Muscle layer of colon (tissue), 2 donors: ENCODE measurements at regions not wholly inside any gene's neighbourhood (a gene's known extent, or its start where the extent isn't known, plus 50 kb on each side); places are given as distances from the start of the nearest gene placed in this dataset.

Experiments used
- H3K27ac ChIP-seq: one replicate; pipeline ENCODE4 v1.7.0; 2013; ENCODE audit warnings: low read depth, mild to moderate bottlenecking, low read length, moderate library complexity
- H3K27me3 ChIP-seq, 2 donors: one replicate each; pipeline ENCODE4 v1.7.0; 2013; ENCODE audit warnings: low read length in 2 of 2, mild to moderate bottlenecking in 2 of 2; ENCODE audit not compliant: insufficient read depth in 2 of 2, control insufficient read depth in 1 of 2
- H3K36me3 ChIP-seq: one replicate; pipeline ENCODE4 v1.7.0; 2013; ENCODE audit warnings: mild to moderate bottlenecking, low read length; ENCODE audit not compliant: insufficient read depth
- H3K4me1 ChIP-seq: one replicate; pipeline ENCODE4 v1.7.0; 2013; ENCODE audit warnings: mild to moderate bottlenecking, low read length; ENCODE audit not compliant: insufficient read depth
- H3K4me3 ChIP-seq, 2 donors: one replicate each; pipeline ENCODE4 v1.7.0; 2013; ENCODE audit warnings: low read length in 2 of 2, low read depth in 1 of 2, mild to moderate bottlenecking in 1 of 2, moderate library complexity in 1 of 2
- H3K9ac ChIP-seq: one replicate; pipeline ENCODE4 v1.7.0; 2013; ENCODE audit warnings: low read length
- H3K9me3 ChIP-seq: one replicate; pipeline ENCODE4 v1.7.0; 2013; ENCODE audit warnings: mild to moderate bottlenecking, low read length
- donor health status: abdominal sarcoma.
- donor health status: Adenocarcinoma of cecum.

GRCh38 chr1:73160759-73161158 lies 878.4 kb upstream of the NEGR1 start:
- no peaks in the 10 kb centered on the region for H3K27me3 ChIP-seq
- H3K4me3 ChIP-seq: no peak overlapping the region
- H3K9ac ChIP-seq: no peak overlapping the region
- H3K36me3 ChIP-seq: no peaks in the 10 kb centered on the region
- no peaks in the 10 kb centered on the region for H3K9me3 ChIP-seq
- H3K4me1 ChIP-seq: no peaks in the 10 kb centered on the region
- H3K27ac ChIP-seq: no peak overlapping the region

- Histone ChIP-seq H3K27ac (no peak overlapping the region), H3K27me3 (no peaks in the 10 kb centered on the region), H3K9ac (no peak overlapping the region), H3K36me3 (no peaks in the 10 kb centered on the region), H3K9me3 (no peaks in the 10 kb centered on the region), H3K4me3 (no peak overlapping the region), H3K4me1 (no peaks in the 10 kb centered on the region)
Measured at GRCh38 chr1:73144311-73144710, 862.0 kb upstream of the NEGR1 start.

GRCh38 chr1:73136975-73137374 lies 854.6 kb upstream of the NEGR1 start:
- no peak overlapping the region for H3K27ac ChIP-seq
- H3K4me3 ChIP-seq: no peak overlapping the region
- H3K9me3 ChIP-seq: no peaks in the 10 kb centered on the region
- H3K27me3 ChIP-seq: no peaks in the 10 kb centered on the region
- H3K9ac ChIP-seq: no peak overlapping the region
- H3K36me3 ChIP-seq: no peaks in the 10 kb centered on the region
- no peaks in the 10 kb centered on the region for H3K4me1 ChIP-seq

- no peaks in the 10 kb centered on the region for H3K36me3 ChIP-seq
- H3K9ac ChIP-seq: no peak overlapping the region
- no peak overlapping the region for H3K27ac ChIP-seq
- no peaks in the 10 kb centered on the region for H3K4me1 ChIP-seq
- no peaks in the 10 kb centered on the region for H3K27me3 ChIP-seq
- no peak overlapping the region for H3K4me3 ChIP-seq
- H3K9me3 ChIP-seq: no peaks in the 10 kb centered on the region
Measured at GRCh38 chr1:73106931-73107330, 824.6 kb upstream of the NEGR1 start.

- Histone ChIP-seq H3K27me3 (no peaks in the 10 kb centered on the region), H3K27ac (no peak overlapping the region), H3K36me3 (no peaks in the 10 kb centered on the region), H3K4me1 (no peaks in the 10 kb centered on the region), H3K4me3 (no peak overlapping the region), H3K9me3 (no peaks in the 10 kb centered on the region), H3K9ac (no peak overlapping the region)
Measured at GRCh38 chr1:73105755-73106154, 823.4 kb upstream of the NEGR1 start.

GRCh38 chr1:73104749-73105148 lies 822.4 kb upstream of the NEGR1 start:
- H3K4me1 ChIP-seq: no peaks in the 10 kb centered on the region
- H3K9ac ChIP-seq: no peak overlapping the region
- no peak overlapping the region for H3K4me3 ChIP-seq
- no peaks in the 10 kb centered on the region for H3K36me3 ChIP-seq
- no peak overlapping the region for H3K27ac ChIP-seq
- no peaks in the 10 kb centered on the region for H3K27me3 ChIP-seq
- no peaks in the 10 kb centered on the region for H3K9me3 ChIP-seq

GRCh38 chr1:73100216-73100615 lies 817.9 kb upstream of the NEGR1 start:
- H3K9ac ChIP-seq: no peak overlapping the region
- no peaks in the 10 kb centered on the region for H3K27me3 ChIP-seq
- no peaks in the 10 kb centered on the region for H3K36me3 ChIP-seq
- H3K9me3 ChIP-seq: no peaks in the 10 kb centered on the region
- H3K4me3 ChIP-seq: no peak overlapping the region
- H3K4me1 ChIP-seq: no peaks in the 10 kb centered on the region
- no peak overlapping the region for H3K27ac ChIP-seq

GRCh38 chr1:73097917-73098316 lies 815.6 kb upstream of the NEGR1 start:
- Histone ChIP-seq H3K9ac (no peak overlapping the region), H3K4me3 (no peak overlapping the region), H3K27ac (no peak overlapping the region), H3K4me1 (no peaks in the 10 kb centered on the region), H3K9me3 (no peaks in the 10 kb centered on the region), H3K36me3 (no peaks in the 10 kb centered on the region), H3K27me3 (no peaks in the 10 kb centered on the region)

GRCh38 chr1:73096841-73097240 lies 814.5 kb upstream of the NEGR1 start:
- H3K27me3 ChIP-seq: no peaks in the 10 kb centered on the region
- H3K9ac ChIP-seq: no peak overlapping the region

GRCh38 chr1:73092383-73092782 lies 810.0 kb upstream of the NEGR1 start:
- Histone ChIP-seq H3K4me1 (no peaks in the 10 kb centered on the region), H3K27me3 (no peaks in the 10 kb centered on the region), H3K27ac (no peak overlapping the region), H3K9me3 (no peaks in the 10 kb centered on the region), H3K9ac (no peak overlapping the region), H3K4me3 (no peak overlapping the region), H3K36me3 (no peaks in the 10 kb centered on the region)

More at GRCh38 chr1:73096841-73097240, 814.5 kb upstream of the NEGR1 start:
- Histone ChIP-seq H3K27ac (no peak overlapping the region), H3K36me3 (no peaks in the 10 kb centered on the region), H3K4me1 (no peaks in the 10 kb centered on the region), H3K4me3 (no peak overlapping the region), H3K9me3 (no peaks in the 10 kb centered on the region)

- H3K9ac ChIP-seq: no peak overlapping the region
- no peak overlapping the region for H3K4me3 ChIP-seq
- H3K27me3 ChIP-seq: no peaks in the 10 kb centered on the region
- no peaks in the 10 kb centered on the region for H3K36me3 ChIP-seq
- H3K4me1 ChIP-seq: peaks cover 4% of the 10 kb centered on the region
- H3K9me3 ChIP-seq: no peaks in the 10 kb centered on the region
- no peak overlapping the region for H3K27ac ChIP-seq
Measured at GRCh38 chr1:73066866-73067265, 784.5 kb upstream of the NEGR1 start.

- peaks cover 4% of the 10 kb centered on the region for H3K4me1 ChIP-seq
- H3K9me3 ChIP-seq: no peaks in the 10 kb centered on the region
- no peaks in the 10 kb centered on the region for H3K36me3 ChIP-seq
- H3K9ac ChIP-seq: no peak overlapping the region
- H3K27me3 ChIP-seq: no peaks in the 10 kb centered on the region
- H3K27ac ChIP-seq: no peak overlapping the region
- H3K4me3 ChIP-seq: no peak overlapping the region
Measured at GRCh38 chr1:73065339-73066041, 783.2 kb upstream of the NEGR1 start.
